Caco-2 (cell line): ENCODE measurements at regions not wholly inside any gene's neighbourhood (a gene's known extent, or its start where the extent isn't known, plus 50 kb on each side); places are given as distances from the start of the nearest gene placed in this dataset.

Experiments
- BruUV-seq: library from RNA; stranded (reverse); fragments of 400-500 nt; replicated peaks from 2 replicates; lab custom pipeline; 2021; lab: Mats Ljungman, UMichigan
- CTCF ChIA-PET: fragments of 300-600 bp; sonication (Branson Sonifier 250); formaldehyde crosslinking; loops from one replicate; lab custom pipeline; 2022; ENCODE audit warnings: antibody characterized with exemption; lab: Charles Lee
- POLR2A ChIA-PET: fragments of 300-600 bp; sonication (Branson Sonifier 250); formaldehyde crosslinking; loops from one replicate; lab custom pipeline; 2022; ENCODE audit warnings: antibody characterized with exemption; lab: Charles Lee
- DNase-seq, 2 experiments: peaks; one replicate each; pipeline versions ENCODE4 v3.0.0 to v3.0.0-alpha.2; 2020 to 2022
- H3K27me3 ChIP-seq: replicated peaks from 2 replicates; pipeline ENCODE4 v1.6.0; 2011; ENCODE audit warnings: low read length; ENCODE audit not compliant: control insufficient read depth, insufficient read depth
- H3K36me3 ChIP-seq: 2 replicates; pipeline ENCODE4 v1.5.1; 2011; ENCODE audit warnings: low read length; ENCODE audit not compliant: control insufficient read depth, insufficient read depth
- H3K4me1 ChIP-seq: fragments of 250-450 bp; sonication (Bioruptor Pico); 2 replicates; pipeline ENCODE4 v1.5.1; 2020; ENCODE audit warnings: mild to moderate bottlenecking
- H3K4me3 ChIP-seq: 2 replicates; pipeline ENCODE4 v1.5.1; 2011; ENCODE audit warnings: low read depth, mild to moderate bottlenecking, control low read depth, low read length
- H3K9me3 ChIP-seq: fragments of 250-450 bp; sonication (Bioruptor Pico); 2 replicates; pipeline ENCODE4 v1.5.1; 2020; ENCODE audit warnings: mild to moderate bottlenecking, moderate library complexity
- H3K27ac Mint-ChIP-seq: one replicate; pipeline ENCODE4 v1.8.0; 2022; ENCODE audit warnings: mixed read lengths; ENCODE audit not compliant: unreplicated experiment
- H3K27me3 Mint-ChIP-seq: one replicate; pipeline ENCODE4 v1.8.0; 2022; ENCODE audit warnings: mixed read lengths; ENCODE audit not compliant: insufficient read depth, unreplicated experiment
- H3K36me3 Mint-ChIP-seq: one replicate; pipeline ENCODE4 v1.8.0; 2022; ENCODE audit warnings: mild to moderate bottlenecking, mixed read lengths; ENCODE audit not compliant: insufficient read depth, unreplicated experiment
- H3K4me1 Mint-ChIP-seq: one replicate; pipeline ENCODE4 v1.8.0; 2022; ENCODE audit warnings: low read depth, mixed read lengths; ENCODE audit not compliant: unreplicated experiment
- H3K4me3 Mint-ChIP-seq: one replicate; pipeline ENCODE4 v1.8.0; 2022; ENCODE audit warnings: mild to moderate bottlenecking, moderate library complexity, mixed read lengths; ENCODE audit not compliant: unreplicated experiment
- H3K9me3 Mint-ChIP-seq: one replicate; pipeline ENCODE4 v1.8.0; 2022; ENCODE audit warnings: mixed read lengths; ENCODE audit not compliant: unreplicated experiment
- intact Hi-C: fragments of 100-400 bp; cut with micrococcal nuclease; formaldehyde crosslinking; loops from one replicate; pipeline ENCODE4 v1.10.0; 2022; ENCODE audit not compliant: unreplicated experiment
- TF ChIP-seq, protein P1 (sequence below), 2 experiments: fragments of 200-600 bp in 1 of 2; IDR thresholded peaks; 1 replicate in 1 of 2; 2 replicates in 1 of 2; pipeline versions ENCODE4 v1.5.1 to v1.8.0; 2011 to 2022; ENCODE audit warnings: antibody characterized with exemption in 1 of 2, control low read depth in 1 of 2, inconsistent platforms in 1 of 2, low read depth in 1 of 2, low read length in 1 of 2, mild to moderate bottlenecking in 1 of 2, moderate library complexity in 1 of 2; ENCODE audit not compliant: insufficient read depth in 1 of 2, severe bottlenecking in 1 of 2, unreplicated experiment in 1 of 2

GRCh38 chr11:80317612-80318011, 876.8 kb upstream of the TENM4 start:
- no peak overlapping the region for H3K4me3 ChIP-seq
- intact Hi-C loops = no loop called here
- no peaks in the 10 kb centered on the region for H3K4me1 ChIP-seq
- H3K27me3 Mint-ChIP-seq = peaks cover 17% of the 10 kb centered on the region
- H3K4me3 Mint-ChIP-seq = no peak overlapping the region
- H3K36me3 Mint-ChIP-seq = no peaks in the 10 kb centered on the region
- ChIA-PET CTCF (no interaction called here), POLR2A (no interaction called here)
- H3K27ac Mint-ChIP-seq = no peak overlapping the region
- TF ChIP-seq, protein P1, sequence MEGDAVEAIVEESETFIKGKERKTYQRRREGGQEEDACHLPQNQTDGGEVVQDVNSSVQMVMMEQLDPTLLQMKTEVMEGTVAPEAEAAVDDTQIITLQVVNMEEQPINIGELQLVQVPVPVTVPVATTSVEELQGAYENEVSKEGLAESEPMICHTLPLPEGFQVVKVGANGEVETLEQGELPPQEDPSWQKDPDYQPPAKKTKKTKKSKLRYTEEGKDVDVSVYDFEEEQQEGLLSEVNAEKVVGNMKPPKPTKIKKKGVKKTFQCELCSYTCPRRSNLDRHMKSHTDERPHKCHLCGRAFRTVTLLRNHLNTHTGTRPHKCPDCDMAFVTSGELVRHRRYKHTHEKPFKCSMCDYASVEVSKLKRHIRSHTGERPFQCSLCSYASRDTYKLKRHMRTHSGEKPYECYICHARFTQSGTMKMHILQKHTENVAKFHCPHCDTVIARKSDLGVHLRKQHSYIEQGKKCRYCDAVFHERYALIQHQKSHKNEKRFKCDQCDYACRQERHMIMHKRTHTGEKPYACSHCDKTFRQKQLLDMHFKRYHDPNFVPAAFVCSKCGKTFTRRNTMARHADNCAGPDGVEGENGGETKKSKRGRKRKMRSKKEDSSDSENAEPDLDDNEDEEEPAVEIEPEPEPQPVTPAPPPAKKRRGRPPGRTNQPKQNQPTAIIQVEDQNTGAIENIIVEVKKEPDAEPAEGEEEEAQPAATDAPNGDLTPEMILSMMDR (IDR thresholded peaks at IDR 0.05; ENCODE audit: insufficient read depth in 1 of 2, low read depth in 1 of 2, low read length in 1 of 2, severe bottlenecking in 1 of 2, unreplicated experiment in 1 of 2) = no peak
- H3K4me1 Mint-ChIP-seq = no peaks in the 10 kb centered on the region
- H3K36me3 ChIP-seq = no peaks in the 10 kb centered on the region
- no peaks in the 10 kb centered on the region for H3K9me3 ChIP-seq
- no peaks in the 10 kb centered on the region; the same call in 1 of the 2 replicates for H3K27me3 ChIP-seq
- no peak for DNase-seq
- no peaks in the 10 kb centered on the region for H3K9me3 Mint-ChIP-seq
- no TSS peak for BruUV-seq

- Histone ChIP-seq H3K27me3 (no peaks in the 10 kb centered on the region; the same call in 1 of the 2 replicates), H3K9me3 (no peaks in the 10 kb centered on the region), H3K4me3 (no peak overlapping the region), H3K36me3 (no peaks in the 10 kb centered on the region), H3K4me1 (no peaks in the 10 kb centered on the region)
- TF ChIP-seq, protein P1 (IDR thresholded peaks at IDR 0.05; ENCODE audit: insufficient read depth in 1 of 2, low read depth in 1 of 2, low read length in 1 of 2, severe bottlenecking in 1 of 2, unreplicated experiment in 1 of 2) = no peak
- POLR2A ChIA-PET = no interaction called here
- Mint-ChIP-seq H3K9me3 (no peaks in the 10 kb centered on the region), H3K27me3 (peaks cover 17% of the 10 kb centered on the region), H3K4me3 (no peak overlapping the region), H3K4me1 (no peaks in the 10 kb centered on the region), H3K27ac (no peak overlapping the region), H3K36me3 (no peaks in the 10 kb centered on the region)
- no peak for DNase-seq
- intact Hi-C loops = no loop called here
- BruUV-seq = no TSS peak
- CTCF ChIA-PET = no interaction called here
Observed at GRCh38 chr11:80315200-80315599, 874.4 kb upstream of the TENM4 start.

- ChIA-PET CTCF (no interaction called here), POLR2A (no interaction called here)
- no peaks in the 10 kb centered on the region for H3K4me1 Mint-ChIP-seq
- DNase-seq = no peak
- no peaks in the 10 kb centered on the region for H3K27me3 ChIP-seq
- 0 out of 2 replicates have a peak, but pooled peaks cover 3% of the 10 kb centered on the region for H3K9me3 ChIP-seq
- H3K27me3 Mint-ChIP-seq = no peaks in the 10 kb centered on the region
- no peaks in the 10 kb centered on the region for H3K4me1 ChIP-seq
- TF ChIP-seq, protein P1 (IDR thresholded peaks at IDR 0.05; ENCODE audit: insufficient read depth in 1 of 2, low read depth in 1 of 2, low read length in 1 of 2, severe bottlenecking in 1 of 2, unreplicated experiment in 1 of 2) = no peak
- H3K4me3 ChIP-seq = no peak overlapping the region
- intact Hi-C loops = no loop called here
- no peak overlapping the region for H3K4me3 Mint-ChIP-seq
- no TSS peak for BruUV-seq
- H3K36me3 ChIP-seq = no peaks in the 10 kb centered on the region
- no peaks in the 10 kb centered on the region for H3K36me3 Mint-ChIP-seq
- no peak overlapping the region for H3K27ac Mint-ChIP-seq
- peaks cover 16% of the 10 kb centered on the region for H3K9me3 Mint-ChIP-seq
Observed at GRCh38 chr11:80309301-80309700, 868.5 kb upstream of the TENM4 start.
